ENCODE measurements at regions not wholly inside any gene's neighbourhood (a gene's known extent, or its start where the extent isn't known, plus 50 kb on each side); places are given as distances from the start of the nearest gene placed in this dataset.

DNA sequence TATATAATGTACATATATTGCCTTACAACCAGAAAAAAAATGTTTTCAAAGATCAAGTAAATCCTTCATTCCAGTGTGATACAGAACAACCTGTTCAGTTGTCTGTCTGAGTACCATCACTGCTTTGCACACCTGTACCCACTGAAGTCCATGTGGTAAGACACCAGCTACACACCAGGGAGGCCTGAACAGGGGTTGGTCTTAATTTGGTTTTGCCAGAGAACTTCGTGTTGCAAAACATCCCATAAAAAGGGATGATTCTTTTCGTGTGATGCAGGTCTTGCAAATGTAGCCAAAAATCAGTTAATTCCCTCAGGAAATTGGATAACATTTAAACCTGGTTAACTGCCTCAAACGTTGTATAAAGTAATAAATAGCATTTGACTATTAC, 73.7 kb upstream of the SLC1A4 start:
- H3K4me3 ChIP-seq, result no peak overlapping the region
- WGBS, 4 donors, result 50 to 56% (median 55%) methylated on average over 3 of the region's 3 CpGs
- H3K4me1 ChIP-seq, result peaks cover 0 to 13% (median 4%) of the 10 kb centered on the region in 12 donors
- no peaks in the 10 kb centered on the region for H3K27me3 ChIP-seq
- H3K27ac ChIP-seq, result no peak overlapping the region
- H3K9me3 ChIP-seq, result peaks cover 0 to 3% (median 0%) of the 10 kb centered on the region in 12 donors
- H3K36me3 ChIP-seq, result no peaks in the 10 kb centered on the region
- intact Hi-C loops (cut with DNase I), result loop anchor here (5.0 to 10.0 kb wide), 10 partner anchors 72 to 659 kb away; partner anchors contain the start of gene SLC1A4 (in 3 of the 10)
- ATAC-seq, result no peak
- TF ChIP-seq, protein P1, sequence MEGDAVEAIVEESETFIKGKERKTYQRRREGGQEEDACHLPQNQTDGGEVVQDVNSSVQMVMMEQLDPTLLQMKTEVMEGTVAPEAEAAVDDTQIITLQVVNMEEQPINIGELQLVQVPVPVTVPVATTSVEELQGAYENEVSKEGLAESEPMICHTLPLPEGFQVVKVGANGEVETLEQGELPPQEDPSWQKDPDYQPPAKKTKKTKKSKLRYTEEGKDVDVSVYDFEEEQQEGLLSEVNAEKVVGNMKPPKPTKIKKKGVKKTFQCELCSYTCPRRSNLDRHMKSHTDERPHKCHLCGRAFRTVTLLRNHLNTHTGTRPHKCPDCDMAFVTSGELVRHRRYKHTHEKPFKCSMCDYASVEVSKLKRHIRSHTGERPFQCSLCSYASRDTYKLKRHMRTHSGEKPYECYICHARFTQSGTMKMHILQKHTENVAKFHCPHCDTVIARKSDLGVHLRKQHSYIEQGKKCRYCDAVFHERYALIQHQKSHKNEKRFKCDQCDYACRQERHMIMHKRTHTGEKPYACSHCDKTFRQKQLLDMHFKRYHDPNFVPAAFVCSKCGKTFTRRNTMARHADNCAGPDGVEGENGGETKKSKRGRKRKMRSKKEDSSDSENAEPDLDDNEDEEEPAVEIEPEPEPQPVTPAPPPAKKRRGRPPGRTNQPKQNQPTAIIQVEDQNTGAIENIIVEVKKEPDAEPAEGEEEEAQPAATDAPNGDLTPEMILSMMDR (IDR thresholded peaks at IDR 0.05), result no peak
- TF ChIP-seq POLR2A (IDR thresholded peaks at IDR 0.05), result no peak
- DNase-seq, result no peak

DNA sequence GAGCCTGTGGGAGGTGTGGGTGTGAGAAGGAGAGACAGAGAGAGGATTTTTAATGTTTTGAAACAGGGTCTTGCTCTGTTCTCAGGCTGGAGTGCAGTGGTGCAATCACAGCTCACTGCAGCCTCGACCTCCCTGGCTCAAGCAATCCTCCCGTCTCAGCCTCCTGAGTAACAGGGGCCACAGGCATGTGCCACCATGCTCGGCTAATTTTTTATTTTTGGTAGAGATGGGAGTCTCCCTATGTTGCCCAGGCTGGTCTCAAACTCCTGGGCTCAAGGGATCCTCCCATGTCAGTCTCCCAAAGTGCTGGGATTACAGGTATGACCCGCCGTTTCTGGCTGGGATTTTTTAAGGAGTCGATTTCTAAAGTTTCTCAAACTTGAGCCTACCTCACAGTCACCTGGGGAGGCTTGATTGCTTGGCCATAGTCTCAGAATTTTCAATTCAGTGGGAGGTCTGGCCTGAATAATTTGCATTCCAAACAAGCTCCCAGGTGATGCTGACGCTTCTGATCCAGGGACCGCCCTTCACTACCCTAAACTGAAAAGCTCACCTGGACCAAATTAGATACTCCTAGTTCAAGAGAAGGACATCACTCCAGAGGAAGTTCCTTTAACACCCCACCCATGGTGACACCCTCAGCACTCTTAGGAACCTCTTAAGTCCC, 70.8 kb upstream of the SLC1A4 start:
- H3K27ac ChIP-seq, result peak overlapping the region in 5 of 12 donors; percentile 31 to 78 (median 57)
- DNase-seq (no peak), ATAC-seq (no peak)
- intact Hi-C loops (cut with DNase I), result loop anchor here (5.0 to 10.0 kb wide), 10 partner anchors 69 to 656 kb away; partner anchors contain the start of gene SLC1A4 (in 3 of the 10)
- peaks cover 0 to 12% (median 0%) of the 10 kb centered on the region in 12 donors for H3K4me1 ChIP-seq
- no peaks in the 10 kb centered on the region for H3K27me3 ChIP-seq
- H3K36me3 ChIP-seq, result no peaks in the 10 kb centered on the region
- TF ChIP-seq POLR2A (IDR thresholded peaks at IDR 0.05), result no peak
- TF ChIP-seq, protein P1 (IDR thresholded peaks at IDR 0.05), result no peak
- WGBS, 4 donors, result 93 to 96% (median 94%) methylated on average over 8 of the region's 8 CpGs
- H3K9me3 ChIP-seq, result peaks cover 0 to 3% (median 0%) of the 10 kb centered on the region in 12 donors
- H3K4me3 ChIP-seq, result peak overlapping the region in 8 of 12 donors; percentile 41 to 56 (median 48)

DNA sequence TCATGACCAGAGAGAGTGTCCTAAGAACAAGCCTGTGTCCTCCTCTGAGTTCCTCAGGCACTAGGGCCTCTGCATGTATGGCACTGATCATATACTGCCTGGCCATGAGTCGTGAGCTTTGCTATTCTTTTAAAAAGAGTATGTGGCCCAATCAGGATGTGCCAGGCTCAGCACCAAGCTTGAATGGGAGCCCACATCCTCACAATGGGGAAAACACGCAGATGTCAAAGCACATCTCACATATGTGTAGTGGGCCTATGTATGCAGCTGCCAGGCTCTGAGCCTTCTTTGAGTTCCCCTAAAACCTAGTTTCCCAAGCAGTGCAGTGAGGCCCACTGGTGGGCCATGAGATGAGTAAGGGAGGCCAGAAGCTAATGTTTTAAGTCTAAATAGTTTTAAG, 69.9 kb upstream of the SLC1A4 start:
- TF ChIP-seq, protein P1 (IDR thresholded peaks at IDR 0.05), result no peak
- no peak for TF ChIP-seq POLR2A (IDR thresholded peaks at IDR 0.05)
- DNase-seq, result no peak
- intact Hi-C loops (cut with DNase I), result loop anchor here (5.0 to 10.0 kb wide), 10 partner anchors 68 to 656 kb away; partner anchors contain the start of gene SLC1A4 (in 3 of the 10)

DNA sequence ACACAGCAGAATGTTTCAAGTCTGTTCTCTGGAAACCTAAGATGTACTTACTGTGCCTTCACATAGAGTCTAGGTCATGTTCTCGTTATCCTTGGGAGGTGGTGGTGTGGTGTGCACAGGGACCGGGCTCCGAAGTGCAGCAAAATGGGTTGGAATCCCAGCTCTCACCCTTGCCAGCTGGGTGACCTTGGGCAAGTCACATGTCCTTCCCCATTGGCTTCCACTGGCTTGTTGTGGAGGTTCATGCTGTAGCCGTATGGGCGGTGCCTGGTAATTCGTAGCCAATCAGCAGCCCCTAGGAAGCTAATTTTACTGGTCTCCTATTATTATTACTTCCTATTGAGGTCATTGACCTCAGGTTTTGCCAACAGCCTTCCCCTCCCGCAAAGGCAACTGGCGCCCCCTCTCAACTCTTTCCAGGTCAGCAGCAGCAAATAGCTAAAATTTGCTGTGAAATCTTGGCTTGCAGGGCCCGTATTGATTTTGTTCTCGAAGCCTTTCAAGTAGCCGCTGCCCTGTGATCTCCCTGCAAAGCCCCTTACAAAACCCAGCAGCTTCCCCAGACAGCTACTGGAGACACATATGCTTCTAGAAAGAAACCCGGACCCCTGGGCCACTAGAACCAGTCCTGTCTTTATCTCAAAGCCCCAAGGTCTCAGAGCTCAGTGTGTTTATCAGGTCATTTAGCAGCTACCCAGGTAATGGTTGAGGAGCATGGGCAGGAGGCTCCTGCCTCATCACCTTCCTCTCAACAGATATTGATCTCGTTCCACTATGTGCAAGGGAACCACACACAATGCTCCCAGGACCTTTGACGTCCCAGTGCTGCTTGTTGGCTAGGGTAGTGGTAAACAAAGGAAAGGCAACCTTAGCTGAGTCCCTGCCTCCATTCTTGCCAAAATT, 66.5 kb upstream of the SLC1A4 start:
- H3K4me3 ChIP-seq, result no peak overlapping the region
- intact Hi-C loops (cut with DNase I), result no loop called here
- WGBS, 4 donors, result 88 to 94% (median 92%) methylated on average over 14 of the region's 14 CpGs
- no peak overlapping the region for H3K27ac ChIP-seq
- no peaks in the 10 kb centered on the region for H3K36me3 ChIP-seq
- H3K9me3 ChIP-seq, result peaks cover 0 to 4% (median 0%) of the 10 kb centered on the region in 12 donors
- peaks cover 0 to 11% (median 0%) of the 10 kb centered on the region in 12 donors for H3K4me1 ChIP-seq
- no peak for TF ChIP-seq POLR2A (IDR thresholded peaks at IDR 0.05)
- TF ChIP-seq, protein P1 (IDR thresholded peaks at IDR 0.05), result no peak
- no peak for DNase-seq
- ATAC-seq, result no peak
- H3K27me3 ChIP-seq, result no peaks in the 10 kb centered on the region

More for the DNA sequence above, 69.9 kb upstream of the SLC1A4 start:
- Histone ChIP-seq H3K4me1 (peaks cover 0 to 12% (median 0%) of the 10 kb centered on the region in 12 donors), H3K27me3 (no peaks in the 10 kb centered on the region), H3K4me3 (no peak overlapping the region), H3K27ac (no peak overlapping the region), H3K36me3 (no peaks in the 10 kb centered on the region), H3K9me3 (peaks cover 0 to 3% (median 0%) of the 10 kb centered on the region in 12 donors)
- no peak for ATAC-seq
- WGBS, 4 donors, result 82 to 100% (median 93%) methylated on average over 2 of the region's 2 CpGs
